MM.1S (cell line): ENCODE measurements at regions not wholly inside any gene's neighbourhood (a gene's known extent, or its start where the extent isn't known, plus 50 kb on each side); places are given as distances from the start of the nearest gene placed in this dataset.

Experiments
- CTCF ChIP-seq: fragments of 300-600 bp; sonication (generic); IDR thresholded peaks from 2 replicates; pipeline ENCODE4 v1.5.1; 2016; ENCODE audit warnings: antibody characterized with exemption, low read length, mixed read lengths
- EZH2phosphoT487 ChIP-seq: fragments of 300-600 bp; sonication (generic); IDR thresholded peaks from 2 replicates; pipeline ENCODE4 v1.6.1; 2018; ENCODE audit warnings: antibody characterized with exemption, low read length

GRCh38 chr1:118322331-118322730 lies 137.3 kb upstream of the SPAG17 start:
- TF ChIP-seq CTCF (no peak), EZH2phosphoT487 (no peak)
